ENCODE measurements at regions not wholly inside any gene's neighbourhood (a gene's known extent, or its start where the extent isn't known, plus 50 kb on each side); places are given as distances from the start of the nearest gene placed in this dataset.
A peak's percentile ranks its signal among the peaks of the same experiment; 100 is the strongest.

DNA sequence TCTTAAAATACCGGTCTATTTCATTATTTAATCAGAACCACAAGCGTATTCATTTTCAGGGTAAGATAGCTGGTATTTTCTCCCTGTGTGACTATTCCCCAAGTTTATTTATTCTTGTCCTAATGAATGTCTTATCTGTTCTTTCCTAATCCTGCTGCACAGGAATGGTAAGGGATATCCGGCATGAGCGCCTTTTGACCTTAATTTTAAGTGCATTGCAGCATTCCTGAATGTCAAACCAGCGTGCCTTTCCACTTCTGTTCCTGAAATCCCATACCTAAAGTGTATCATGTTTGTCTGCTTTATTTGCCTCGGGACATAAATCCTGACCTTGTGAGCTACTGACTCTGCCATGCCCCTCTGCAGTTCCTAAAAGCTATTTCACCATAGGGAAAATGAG, 1713.2 kb upstream of the FLRT2 start:
- Mint-ChIP-seq H3K27ac (no peak overlapping the region), H3K27me3 (ENCODE audit: low read depth) (no peaks in the 10 kb centered on the region), H3K4me1 (peaks cover 2% of the 10 kb centered on the region; the same call in 1 of the 2 replicates), H3K4me3 (no peak overlapping the region), H3K9me3 (0 out of 2 replicates have a peak, but pooled peaks cover 3% of the 10 kb centered on the region), H3K36me3 (no peaks in the 10 kb centered on the region)
- no peak for DNase-seq (ENCODE audit: low spot score)
- TF ChIP-seq MYBL2 (CRISPR knock-in tag; IDR thresholded peaks at IDR 0.05) = no peak
- TF ChIP-seq, protein P1, sequence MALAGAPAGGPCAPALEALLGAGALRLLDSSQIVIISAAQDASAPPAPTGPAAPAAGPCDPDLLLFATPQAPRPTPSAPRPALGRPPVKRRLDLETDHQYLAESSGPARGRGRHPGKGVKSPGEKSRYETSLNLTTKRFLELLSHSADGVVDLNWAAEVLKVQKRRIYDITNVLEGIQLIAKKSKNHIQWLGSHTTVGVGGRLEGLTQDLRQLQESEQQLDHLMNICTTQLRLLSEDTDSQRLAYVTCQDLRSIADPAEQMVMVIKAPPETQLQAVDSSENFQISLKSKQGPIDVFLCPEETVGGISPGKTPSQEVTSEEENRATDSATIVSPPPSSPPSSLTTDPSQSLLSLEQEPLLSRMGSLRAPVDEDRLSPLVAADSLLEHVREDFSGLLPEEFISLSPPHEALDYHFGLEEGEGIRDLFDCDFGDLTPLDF (CRISPR knock-in tag; IDR thresholded peaks at IDR 0.05) = no peak
- TF ChIP-seq CDX4 (CRISPR knock-in tag; IDR thresholded peaks at IDR 0.05; ENCODE audit: borderline replicate concordance) = peak; percentile 86; the same call in 1 of the 2 replicates
- TF ChIP-seq, protein P2, sequence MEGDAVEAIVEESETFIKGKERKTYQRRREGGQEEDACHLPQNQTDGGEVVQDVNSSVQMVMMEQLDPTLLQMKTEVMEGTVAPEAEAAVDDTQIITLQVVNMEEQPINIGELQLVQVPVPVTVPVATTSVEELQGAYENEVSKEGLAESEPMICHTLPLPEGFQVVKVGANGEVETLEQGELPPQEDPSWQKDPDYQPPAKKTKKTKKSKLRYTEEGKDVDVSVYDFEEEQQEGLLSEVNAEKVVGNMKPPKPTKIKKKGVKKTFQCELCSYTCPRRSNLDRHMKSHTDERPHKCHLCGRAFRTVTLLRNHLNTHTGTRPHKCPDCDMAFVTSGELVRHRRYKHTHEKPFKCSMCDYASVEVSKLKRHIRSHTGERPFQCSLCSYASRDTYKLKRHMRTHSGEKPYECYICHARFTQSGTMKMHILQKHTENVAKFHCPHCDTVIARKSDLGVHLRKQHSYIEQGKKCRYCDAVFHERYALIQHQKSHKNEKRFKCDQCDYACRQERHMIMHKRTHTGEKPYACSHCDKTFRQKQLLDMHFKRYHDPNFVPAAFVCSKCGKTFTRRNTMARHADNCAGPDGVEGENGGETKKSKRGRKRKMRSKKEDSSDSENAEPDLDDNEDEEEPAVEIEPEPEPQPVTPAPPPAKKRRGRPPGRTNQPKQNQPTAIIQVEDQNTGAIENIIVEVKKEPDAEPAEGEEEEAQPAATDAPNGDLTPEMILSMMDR (IDR thresholded peaks at IDR 0.05) = no peak
- TF ChIP-seq TCF7 (CRISPR knock-in tag; IDR thresholded peaks at IDR 0.05; ENCODE audit: low read depth) = no peak
- ATAC-seq = no peak
- ChIA-PET POLR2A (no interaction called here), CTCF (no interaction called here)

GRCh38 chr14:83825843-83826242, 1704.1 kb upstream of the FLRT2 start:
- peaks cover 5% of the 10 kb centered on the region for H3K9me3 Mint-ChIP-seq
- no peaks in the 10 kb centered on the region for H3K36me3 Mint-ChIP-seq
- CTCF ChIA-PET = no interaction called here
- H3K4me3 Mint-ChIP-seq = no peak overlapping the region
- POLR2A ChIA-PET = no interaction called here
- DNase-seq (ENCODE audit: low spot score) (no peak), ATAC-seq (no peak)
- H3K27me3 Mint-ChIP-seq (ENCODE audit: low read depth) = no peaks in the 10 kb centered on the region
- H3K4me1 Mint-ChIP-seq = peaks cover 43% of the 10 kb centered on the region
- H3K27ac Mint-ChIP-seq = no peak overlapping the region
- TF ChIP-seq CREM (CRISPR knock-in tag; IDR thresholded peaks at IDR 0.05) (no peak), ETV6 (CRISPR knock-in tag; IDR thresholded peaks at IDR 0.05) (no peak), MXD4 (CRISPR knock-in tag; IDR thresholded peaks at IDR 0.05; ENCODE audit: borderline replicate concordance) (no peak), ZNF416 (CRISPR knock-in tag; IDR thresholded peaks at IDR 0.05) (no peak), E2F5 (CRISPR knock-in tag; IDR thresholded peaks at IDR 0.05) (no peak), ZNF121 (CRISPR knock-in tag; IDR thresholded peaks at IDR 0.05) (no peak), JUN (CRISPR knock-in tag; IDR thresholded peaks at IDR 0.05) (no peak), ATF2 (CRISPR knock-in tag; IDR thresholded peaks at IDR 0.05; ENCODE audit: borderline replicate concordance, low read depth) (no peak), ESRRA (CRISPR knock-in tag; IDR thresholded peaks at IDR 0.05; ENCODE audit: borderline replicate concordance) (no peak), ATF6 (CRISPR knock-in tag; IDR thresholded peaks at IDR 0.05) (no peak)
- TF ChIP-seq, protein P3, sequence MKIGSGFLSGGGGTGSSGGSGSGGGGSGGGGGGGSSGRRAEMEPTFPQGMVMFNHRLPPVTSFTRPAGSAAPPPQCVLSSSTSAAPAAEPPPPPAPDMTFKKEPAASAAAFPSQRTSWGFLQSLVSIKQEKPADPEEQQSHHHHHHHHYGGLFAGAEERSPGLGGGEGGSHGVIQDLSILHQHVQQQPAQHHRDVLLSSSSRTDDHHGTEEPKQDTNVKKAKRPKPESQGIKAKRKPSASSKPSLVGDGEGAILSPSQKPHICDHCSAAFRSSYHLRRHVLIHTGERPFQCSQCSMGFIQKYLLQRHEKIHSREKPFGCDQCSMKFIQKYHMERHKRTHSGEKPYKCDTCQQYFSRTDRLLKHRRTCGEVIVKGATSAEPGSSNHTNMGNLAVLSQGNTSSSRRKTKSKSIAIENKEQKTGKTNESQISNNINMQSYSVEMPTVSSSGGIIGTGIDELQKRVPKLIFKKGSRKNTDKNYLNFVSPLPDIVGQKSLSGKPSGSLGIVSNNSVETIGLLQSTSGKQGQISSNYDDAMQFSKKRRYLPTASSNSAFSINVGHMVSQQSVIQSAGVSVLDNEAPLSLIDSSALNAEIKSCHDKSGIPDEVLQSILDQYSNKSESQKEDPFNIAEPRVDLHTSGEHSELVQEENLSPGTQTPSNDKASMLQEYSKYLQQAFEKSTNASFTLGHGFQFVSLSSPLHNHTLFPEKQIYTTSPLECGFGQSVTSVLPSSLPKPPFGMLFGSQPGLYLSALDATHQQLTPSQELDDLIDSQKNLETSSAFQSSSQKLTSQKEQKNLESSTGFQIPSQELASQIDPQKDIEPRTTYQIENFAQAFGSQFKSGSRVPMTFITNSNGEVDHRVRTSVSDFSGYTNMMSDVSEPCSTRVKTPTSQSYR (CRISPR knock-in tag; IDR thresholded peaks at IDR 0.05) = no peak
- TF ChIP-seq, protein P4, sequence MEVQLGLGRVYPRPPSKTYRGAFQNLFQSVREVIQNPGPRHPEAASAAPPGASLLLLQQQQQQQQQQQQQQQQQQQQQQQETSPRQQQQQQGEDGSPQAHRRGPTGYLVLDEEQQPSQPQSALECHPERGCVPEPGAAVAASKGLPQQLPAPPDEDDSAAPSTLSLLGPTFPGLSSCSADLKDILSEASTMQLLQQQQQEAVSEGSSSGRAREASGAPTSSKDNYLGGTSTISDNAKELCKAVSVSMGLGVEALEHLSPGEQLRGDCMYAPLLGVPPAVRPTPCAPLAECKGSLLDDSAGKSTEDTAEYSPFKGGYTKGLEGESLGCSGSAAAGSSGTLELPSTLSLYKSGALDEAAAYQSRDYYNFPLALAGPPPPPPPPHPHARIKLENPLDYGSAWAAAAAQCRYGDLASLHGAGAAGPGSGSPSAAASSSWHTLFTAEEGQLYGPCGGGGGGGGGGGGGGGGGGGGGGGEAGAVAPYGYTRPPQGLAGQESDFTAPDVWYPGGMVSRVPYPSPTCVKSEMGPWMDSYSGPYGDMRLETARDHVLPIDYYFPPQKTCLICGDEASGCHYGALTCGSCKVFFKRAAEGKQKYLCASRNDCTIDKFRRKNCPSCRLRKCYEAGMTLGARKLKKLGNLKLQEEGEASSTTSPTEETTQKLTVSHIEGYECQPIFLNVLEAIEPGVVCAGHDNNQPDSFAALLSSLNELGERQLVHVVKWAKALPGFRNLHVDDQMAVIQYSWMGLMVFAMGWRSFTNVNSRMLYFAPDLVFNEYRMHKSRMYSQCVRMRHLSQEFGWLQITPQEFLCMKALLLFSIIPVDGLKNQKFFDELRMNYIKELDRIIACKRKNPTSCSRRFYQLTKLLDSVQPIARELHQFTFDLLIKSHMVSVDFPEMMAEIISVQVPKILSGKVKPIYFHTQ (CRISPR knock-in tag; IDR thresholded peaks at IDR 0.05) = no peak
- TF ChIP-seq, protein P5, sequence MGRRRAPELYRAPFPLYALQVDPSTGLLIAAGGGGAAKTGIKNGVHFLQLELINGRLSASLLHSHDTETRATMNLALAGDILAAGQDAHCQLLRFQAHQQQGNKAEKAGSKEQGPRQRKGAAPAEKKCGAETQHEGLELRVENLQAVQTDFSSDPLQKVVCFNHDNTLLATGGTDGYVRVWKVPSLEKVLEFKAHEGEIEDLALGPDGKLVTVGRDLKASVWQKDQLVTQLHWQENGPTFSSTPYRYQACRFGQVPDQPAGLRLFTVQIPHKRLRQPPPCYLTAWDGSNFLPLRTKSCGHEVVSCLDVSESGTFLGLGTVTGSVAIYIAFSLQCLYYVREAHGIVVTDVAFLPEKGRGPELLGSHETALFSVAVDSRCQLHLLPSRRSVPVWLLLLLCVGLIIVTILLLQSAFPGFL (CRISPR knock-in tag; IDR thresholded peaks at IDR 0.05; ENCODE audit: borderline replicate concordance) = no peak
- TF ChIP-seq, protein P6, sequence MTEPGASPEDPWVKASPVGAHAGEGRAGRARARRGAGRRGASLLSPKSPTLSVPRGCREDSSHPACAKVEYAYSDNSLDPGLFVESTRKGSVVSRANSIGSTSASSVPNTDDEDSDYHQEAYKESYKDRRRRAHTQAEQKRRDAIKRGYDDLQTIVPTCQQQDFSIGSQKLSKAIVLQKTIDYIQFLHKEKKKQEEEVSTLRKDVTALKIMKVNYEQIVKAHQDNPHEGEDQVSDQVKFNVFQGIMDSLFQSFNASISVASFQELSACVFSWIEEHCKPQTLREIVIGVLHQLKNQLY (CRISPR knock-in tag; IDR thresholded peaks at IDR 0.05) = no peak

Data from WTC11 (cell line).